ENCODE measurements at regions not wholly inside any gene's neighbourhood (a gene's known extent, or its start where the extent isn't known, plus 50 kb on each side); places are given as distances from the start of the nearest gene placed in this dataset.

- BruUV-seq (replicated peaks) = no TSS peak
- ATAC-seq (ENCODE audit: low read depth) = peak; percentile 97
- no peaks in the 10 kb centered on the region; the same call in 1 of the 2 replicates for H3K9me3 ChIP-seq (ENCODE audit: control insufficient read depth, insufficient read depth, low read length)
- H4K8ac ChIP-seq (ENCODE audit: low read depth in 2 of 2, low read length in 2 of 2) = peak overlapping the region; percentile 49 to 62
- H3K4me2 ChIP-seq (ENCODE audit: low read depth, low read length) = 0 out of 2 replicates have a peak overlapping the region, but pooled peaks have one; percentile 18
- ChIA-PET CTCF (no interaction called here), POLR2A (ENCODE audit: unreplicated experiment) (no interaction called here)
- H2AFZ ChIP-seq (replicated peaks; ENCODE audit: low read length, poor library complexity) = no peak overlapping the region
- H3K4me1 ChIP-seq (ENCODE audit: control insufficient read depth, insufficient read depth, low read length) = peaks cover 5% of the 10 kb centered on the region
- TF ChIP-seq CEBPB (IDR thresholded peaks at IDR 0.05; ENCODE audit: low read depth, low read length) (peak; percentile 86), RAD21 (IDR thresholded peaks at IDR 0.05; ENCODE audit: low read length) (no peak), MAFK (IDR thresholded peaks at IDR 0.05; ENCODE audit: low read depth, low read length) (peak; percentile 10; the same call in 1 of the 2 replicates), RCOR1 (IDR thresholded peaks at IDR 0.05; ENCODE audit: insufficient replicate concordance, low read length) (no peak), CHD1 (IDR thresholded peaks at IDR 0.05; ENCODE audit: low read depth, low read length) (no peak), FOS (IDR thresholded peaks at IDR 0.05; ENCODE audit: low read depth, low read length) (peak; percentile 5; the same call in 1 of the 2 replicates), SMC3 (IDR thresholded peaks at IDR 0.05; ENCODE audit: low read depth, low read length) (no peak), MAZ (IDR thresholded peaks at IDR 0.05; ENCODE audit: borderline replicate concordance, low read depth, low read length) (no peak)
- TF ChIP-seq, protein P1, sequence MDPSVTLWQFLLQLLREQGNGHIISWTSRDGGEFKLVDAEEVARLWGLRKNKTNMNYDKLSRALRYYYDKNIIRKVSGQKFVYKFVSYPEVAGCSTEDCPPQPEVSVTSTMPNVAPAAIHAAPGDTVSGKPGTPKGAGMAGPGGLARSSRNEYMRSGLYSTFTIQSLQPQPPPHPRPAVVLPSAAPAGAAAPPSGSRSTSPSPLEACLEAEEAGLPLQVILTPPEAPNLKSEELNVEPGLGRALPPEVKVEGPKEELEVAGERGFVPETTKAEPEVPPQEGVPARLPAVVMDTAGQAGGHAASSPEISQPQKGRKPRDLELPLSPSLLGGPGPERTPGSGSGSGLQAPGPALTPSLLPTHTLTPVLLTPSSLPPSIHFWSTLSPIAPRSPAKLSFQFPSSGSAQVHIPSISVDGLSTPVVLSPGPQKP (IDR thresholded peaks at IDR 0.05; ENCODE audit: borderline replicate concordance, low read depth, low read length) = no peak
- TF ChIP-seq, protein P2, sequence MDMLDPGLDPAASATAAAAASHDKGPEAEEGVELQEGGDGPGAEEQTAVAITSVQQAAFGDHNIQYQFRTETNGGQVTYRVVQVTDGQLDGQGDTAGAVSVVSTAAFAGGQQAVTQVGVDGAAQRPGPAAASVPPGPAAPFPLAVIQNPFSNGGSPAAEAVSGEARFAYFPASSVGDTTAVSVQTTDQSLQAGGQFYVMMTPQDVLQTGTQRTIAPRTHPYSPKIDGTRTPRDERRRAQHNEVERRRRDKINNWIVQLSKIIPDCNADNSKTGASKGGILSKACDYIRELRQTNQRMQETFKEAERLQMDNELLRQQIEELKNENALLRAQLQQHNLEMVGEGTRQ (IDR thresholded peaks at IDR 0.05; ENCODE audit: low read depth, low read length) = no peak
- peaks cover 3% of the 10 kb centered on the region; the same call in 1 of the 2 replicates for H3K27me3 ChIP-seq (ENCODE audit: control insufficient read depth, insufficient read depth, low read length)
- peak overlapping the region; percentile 81 for H2BK120ac ChIP-seq (ENCODE audit: low read depth, low read length)
- H3K36me3 ChIP-seq (ENCODE audit: control insufficient read depth, insufficient read depth, low read length) = no peaks in the 10 kb centered on the region
- peak overlapping the region; percentile 34; the same call in 1 of the 2 replicates for H3K56ac ChIP-seq (ENCODE audit: extremely low read depth, insufficient read depth, low read length)
- no peak overlapping the region for H2AK9ac ChIP-seq (replicated peaks; ENCODE audit: low read depth, low read length, poor library complexity)
- H4K91ac ChIP-seq (ENCODE audit: insufficient read depth, low read depth, low read length) = peak overlapping the region; percentile 88
- H2BK15ac ChIP-seq (ENCODE audit: low read depth, low read length) = peak overlapping the region; percentile 69; the same call in 2 of the 3 replicates
- H2BK5ac ChIP-seq (ENCODE audit: low read depth, low read length, poor library complexity, severe bottlenecking) = peak overlapping the region; percentile 80
- dilution Hi-C loops (cut with HindIII; ENCODE audit: low sequenced_read_pairs, unreplicated experiment) (no loop called here), intact Hi-C loops (cut with micrococcal nuclease) (loop anchor here (1.0 to 5.0 kb wide), 3 partner anchors 137 to 217 kb away; no protein-coding TSS in a partner anchor), in situ Hi-C loops (cut with MboI; ENCODE audit: low sequenced_read_pairs) (no loop called here)
- H3K4ac ChIP-seq (ENCODE audit: low read depth, low read length) = peak overlapping the region; percentile 81
- peak overlapping the region; percentile 86 for H2BK20ac ChIP-seq (ENCODE audit: low read depth, low read length)
- H3K23ac ChIP-seq (ENCODE audit: low read depth, low read length) = peak overlapping the region; percentile 25; the same call in 1 of the 2 replicates
- WGBS, 2 experiments (ENCODE audit: extremely low coverage in 2 of 2, insufficient read length in 1 of 2) = no CpG with 5 or more reads among the region's 7 CpGs
- peak overlapping the region; percentile 72 for H3K14ac ChIP-seq (replicated peaks; ENCODE audit: low read depth, low read length)
- H3K9ac ChIP-seq (ENCODE audit: low read depth, low read length) = no peak overlapping the region
- H4K5ac ChIP-seq (ENCODE audit: low read depth, low read length) = peak overlapping the region; percentile 76
- peak overlapping the region; percentile 72 for H3K18ac ChIP-seq (ENCODE audit: low read depth, low read length)
- peak overlapping the region; percentile 78 for H2AK5ac ChIP-seq (ENCODE audit: low read depth, low read length)
- no peak overlapping the region for H3K4me3 ChIP-seq (ENCODE audit: insufficient read depth, low read depth, low read length)
- peak overlapping the region; percentile 61; the same call in 1 of the 2 replicates for H3K27ac ChIP-seq (ENCODE audit: insufficient read depth, low read length)
- H4K20me1 ChIP-seq (ENCODE audit: insufficient read depth, low read length) = no peaks in the 10 kb centered on the region
- peaks cover 5% of the 10 kb centered on the region; the same call in 1 of the 2 replicates for H3K9me1 ChIP-seq (ENCODE audit: insufficient read depth, low read length)
- peak; percentile 92 for DNase-seq
- H3K79me1 ChIP-seq (ENCODE audit: low read depth in 1 of 2, low read length in 2 of 2) = no peaks in the 10 kb centered on the region
Observed at GRCh38 chr1:185453496-185454192, 136.6 kb upstream of the IVNS1ABP start.

Data from IMR-90 (cell line).